IPS DF 6.9 (cell line): ENCODE measurements at regions not wholly inside any gene's neighbourhood (a gene's known extent, or its start where the extent isn't known, plus 50 kb on each side); places are given as distances from the start of the nearest gene placed in this dataset.

Experiments used
- DNase-seq: peaks from one replicate; pipeline ENCODE4 v3.0.0-alpha.2; 2013; ENCODE audit warnings: low read depth, low spot score
- H3K27ac ChIP-seq: one replicate; pipeline ENCODE4 v1.5.1; 2013; ENCODE audit warnings: low read length, control low read depth
- H3K27me3 ChIP-seq: 2 replicates; pipeline ENCODE4 v1.6.1; 2013; ENCODE audit warnings: mild to moderate bottlenecking, low read length; ENCODE audit not compliant: control insufficient read depth, insufficient read depth
- H3K36me3 ChIP-seq: 2 replicates; pipeline ENCODE4 v1.6.1; 2013; ENCODE audit warnings: low read length; ENCODE audit not compliant: control insufficient read depth, insufficient read depth
- H3K4me1 ChIP-seq: 2 replicates; pipeline ENCODE4 v1.6.1; 2013; ENCODE audit warnings: low read length; ENCODE audit not compliant: control insufficient read depth, insufficient read depth
- H3K4me3 ChIP-seq: 2 replicates; pipeline ENCODE4 v1.5.1; 2013; ENCODE audit warnings: mild to moderate bottlenecking, low read length
- H3K9me3 ChIP-seq: 2 replicates; pipeline ENCODE4 v1.6.1; 2013; ENCODE audit warnings: low read length, inconsistent platforms; ENCODE audit not compliant: control insufficient read depth, insufficient read depth
- WGBS: extraction: QIAGEN DNeasy Blood & Tissue Kit; methylation state at CpG from one replicate; pipeline ENCODE4 v1.1.7; 2013; ENCODE audit warnings: mixed read lengths, missing lambda C conversion rate; ENCODE audit not compliant: insufficient read length, insufficient coverage; 5-methylcytosine and 5-hydroxymethylcytosine counted together

DNA sequence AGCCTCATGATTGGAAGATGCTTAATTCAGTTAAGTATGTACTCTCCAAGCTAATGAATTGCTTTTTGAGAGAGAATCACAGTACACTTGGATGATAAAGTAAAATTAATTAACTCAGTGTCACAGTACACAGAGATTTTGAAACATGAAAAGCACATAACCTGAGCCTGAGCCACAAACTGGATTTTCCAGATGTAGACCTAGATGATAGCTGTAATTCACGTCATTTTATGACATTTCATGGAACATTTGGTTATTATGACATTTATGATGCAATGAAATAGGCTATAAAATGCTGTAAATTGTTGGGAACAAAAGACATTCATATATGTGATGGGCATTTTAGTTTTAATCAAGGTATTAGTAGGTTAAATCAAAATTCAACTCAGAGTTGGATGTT is 983.7 kb downstream of the STPG2 start:
- Histone ChIP-seq H3K4me1 (no peaks in the 10 kb centered on the region), H3K27ac (no peak overlapping the region), H3K4me3 (no peak overlapping the region), H3K9me3 (no peaks in the 10 kb centered on the region), H3K36me3 (no peaks in the 10 kb centered on the region), H3K27me3 (no peaks in the 10 kb centered on the region)
- no CpG with 5 or more reads among the region's 1 CpG for WGBS
- DNase-seq = no peak

GRCh38 chr4:97185233-97185632 is 958.0 kb downstream of the STPG2 start:
- no peaks in the 10 kb centered on the region for H3K36me3 ChIP-seq
- no peaks in the 10 kb centered on the region for H3K4me1 ChIP-seq
- no peak overlapping the region for H3K27ac ChIP-seq
- DNase-seq = no peak
- H3K4me3 ChIP-seq = no peak overlapping the region
- H3K9me3 ChIP-seq = no peaks in the 10 kb centered on the region
- no peaks in the 10 kb centered on the region for H3K27me3 ChIP-seq

DNA sequence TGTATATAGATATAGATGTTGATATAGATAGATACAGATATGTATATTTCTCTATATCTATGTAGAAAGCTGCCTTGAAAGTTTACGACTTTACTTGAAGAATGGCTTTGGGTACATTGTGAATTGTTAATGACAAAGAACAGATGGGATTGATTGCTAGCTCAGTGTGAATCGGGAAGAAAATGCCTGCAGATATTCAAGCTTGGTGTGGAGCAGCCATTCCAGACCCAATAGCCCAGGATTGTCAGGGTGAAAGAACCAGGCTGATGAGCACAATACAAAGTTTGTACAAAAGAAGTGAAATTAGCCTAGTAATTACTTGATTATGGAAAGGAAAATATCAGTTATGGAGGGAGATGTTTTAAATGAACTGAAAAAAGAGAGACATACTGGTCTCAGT is 946.2 kb downstream of the STPG2 start:
- H3K9me3 ChIP-seq = no peaks in the 10 kb centered on the region
- H3K27me3 ChIP-seq = no peaks in the 10 kb centered on the region
- no peak overlapping the region for H3K4me3 ChIP-seq
- DNase-seq = no peak
- no peak overlapping the region for H3K27ac ChIP-seq
- H3K36me3 ChIP-seq = no peaks in the 10 kb centered on the region
- no peaks in the 10 kb centered on the region; the same call in 1 of the 2 replicates for H3K4me1 ChIP-seq
- WGBS = no CpG with 5 or more reads among the region's 2 CpGs

DNA sequence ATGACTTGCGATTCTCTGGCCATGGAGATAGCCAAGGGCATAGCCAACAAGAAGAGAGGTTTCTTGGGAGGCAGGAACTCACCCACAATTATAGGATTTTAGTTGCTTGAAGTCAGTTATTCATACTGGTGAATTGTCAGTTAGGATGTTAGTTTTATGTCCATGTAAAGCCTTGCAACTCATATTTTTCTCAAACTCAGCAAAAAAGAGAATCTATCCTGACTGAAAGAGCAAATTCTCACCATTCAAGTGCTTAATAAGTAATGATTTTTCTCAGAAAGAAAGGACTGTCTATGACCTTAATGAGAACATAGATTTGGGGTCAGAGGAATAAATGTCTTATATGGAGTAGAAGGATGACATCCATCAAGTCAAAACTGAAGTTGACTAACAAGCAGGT is 934.5 kb downstream of the STPG2 start:
- Histone ChIP-seq H3K36me3 (no peaks in the 10 kb centered on the region), H3K27me3 (no peaks in the 10 kb centered on the region), H3K27ac (no peak overlapping the region), H3K9me3 (no peaks in the 10 kb centered on the region), H3K4me3 (no peak overlapping the region), H3K4me1 (no peaks in the 10 kb centered on the region; the same call in 1 of the 2 replicates)
- no peak for DNase-seq
- no CpG with 5 or more reads among the region's 1 CpG for WGBS

- Histone ChIP-seq H3K4me1 (no peaks in the 10 kb centered on the region), H3K27ac (no peak overlapping the region), H3K9me3 (no peaks in the 10 kb centered on the region), H3K36me3 (no peaks in the 10 kb centered on the region), H3K4me3 (no peak overlapping the region), H3K27me3 (no peaks in the 10 kb centered on the region)
- no CpG with 5 or more reads among the region's 5 CpGs for WGBS
- DNase-seq = no peak
These were observed 927.8 kb downstream of the STPG2 start for GRCh38 chr4:97215409-97215941.

GRCh38 chr4:97216046-97216445 is 927.2 kb downstream of the STPG2 start:
- Histone ChIP-seq H3K9me3 (no peaks in the 10 kb centered on the region), H3K27me3 (no peaks in the 10 kb centered on the region), H3K27ac (no peak overlapping the region), H3K4me1 (no peaks in the 10 kb centered on the region), H3K36me3 (no peaks in the 10 kb centered on the region), H3K4me3 (no peak overlapping the region)
- WGBS = 100% methylated on average over 1 of the region's 4 CpGs
- no peak for DNase-seq

- no peak overlapping the region for H3K27ac ChIP-seq
- peak; percentile 16 for DNase-seq
- H3K27me3 ChIP-seq = no peaks in the 10 kb centered on the region
- H3K4me3 ChIP-seq = no peak overlapping the region
- H3K9me3 ChIP-seq = no peaks in the 10 kb centered on the region
- no peaks in the 10 kb centered on the region for H3K4me1 ChIP-seq
- WGBS = no CpG with 5 or more reads among the region's 3 CpGs
- no peaks in the 10 kb centered on the region for H3K36me3 ChIP-seq
These were observed 907.8 kb downstream of the STPG2 start for GRCh38 chr4:97235521-97235920.

DNA sequence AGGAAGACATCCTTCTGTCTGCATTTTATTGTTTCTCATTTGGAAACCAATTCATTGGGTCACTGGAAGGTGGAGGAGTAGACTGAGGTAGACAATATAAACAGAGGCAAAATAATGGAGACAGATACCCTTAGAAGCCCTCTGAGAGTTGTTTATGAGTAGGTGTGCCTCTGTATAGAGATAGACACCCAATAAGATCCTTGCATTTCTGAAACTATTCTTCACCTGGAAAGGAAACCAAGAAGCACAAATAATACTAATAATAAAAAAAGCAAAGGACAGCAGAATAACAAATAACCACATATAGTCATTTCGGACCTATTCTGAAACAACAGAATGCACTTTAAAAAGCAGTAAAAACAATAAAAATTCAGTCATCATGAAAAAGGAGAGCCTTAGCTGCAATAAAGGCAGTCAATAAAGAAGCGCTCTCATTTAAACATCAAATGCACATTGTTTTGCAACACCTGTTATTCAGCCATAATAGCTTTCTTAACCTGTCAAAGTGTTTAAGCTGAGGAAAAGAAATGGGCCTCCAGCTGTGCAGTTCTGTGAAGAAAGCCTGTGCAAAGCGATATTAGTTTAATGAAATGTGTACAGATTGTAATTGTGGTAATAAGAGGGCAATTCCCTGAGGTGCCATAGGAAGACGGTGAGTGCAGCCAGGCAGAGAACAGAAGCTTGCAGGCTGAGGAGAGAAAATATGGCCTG is 904.2 kb downstream of the STPG2 start:
- H3K27ac ChIP-seq = no peak overlapping the region
- no peak overlapping the region for H3K4me3 ChIP-seq
- no peaks in the 10 kb centered on the region for H3K9me3 ChIP-seq
- DNase-seq = no peak
- WGBS = no CpG with 5 or more reads among the region's 4 CpGs
- H3K36me3 ChIP-seq = no peaks in the 10 kb centered on the region
- no peaks in the 10 kb centered on the region for H3K4me1 ChIP-seq
- no peaks in the 10 kb centered on the region for H3K27me3 ChIP-seq

DNA sequence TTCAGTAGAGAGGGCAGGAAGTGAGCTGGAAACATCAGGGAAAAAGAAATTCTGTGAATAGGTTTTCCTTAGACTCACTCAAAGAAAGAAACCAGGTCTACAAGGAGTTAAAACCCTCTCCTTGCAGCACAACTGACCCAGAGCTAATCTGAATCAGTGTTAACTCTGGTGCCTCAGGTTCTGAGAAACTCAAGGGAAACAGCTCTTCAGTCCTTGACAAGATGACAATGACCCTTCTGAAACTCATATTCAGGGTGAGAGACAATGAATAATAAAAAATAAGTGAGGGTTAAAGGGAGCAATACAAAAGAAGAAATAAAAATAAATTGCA is 903.6 kb downstream of the STPG2 start:
- H3K4me3 ChIP-seq = no peak overlapping the region
- H3K4me1 ChIP-seq = no peaks in the 10 kb centered on the region
- no peaks in the 10 kb centered on the region for H3K36me3 ChIP-seq
- no peak overlapping the region for H3K27ac ChIP-seq
- H3K9me3 ChIP-seq = no peaks in the 10 kb centered on the region
- DNase-seq = no peak
- no peaks in the 10 kb centered on the region for H3K27me3 ChIP-seq

- no peak overlapping the region for H3K4me3 ChIP-seq
- no peaks in the 10 kb centered on the region for H3K9me3 ChIP-seq
- H3K27ac ChIP-seq = no peak overlapping the region
- no peaks in the 10 kb centered on the region for H3K36me3 ChIP-seq
- H3K27me3 ChIP-seq = no peaks in the 10 kb centered on the region
- DNase-seq = no peak
- no peaks in the 10 kb centered on the region for H3K4me1 ChIP-seq
- no CpG with 5 or more reads among the region's 1 CpG for WGBS
These were observed 890.6 kb downstream of the STPG2 start for GRCh38 chr4:97252615-97253154.

GRCh38 chr4:97262769-97263168 is 880.5 kb downstream of the STPG2 start:
- Histone ChIP-seq H3K9me3 (no peaks in the 10 kb centered on the region), H3K27ac (no peak overlapping the region), H3K4me1 (no peaks in the 10 kb centered on the region), H3K4me3 (no peak overlapping the region), H3K27me3 (no peaks in the 10 kb centered on the region), H3K36me3 (no peaks in the 10 kb centered on the region)
- WGBS = no CpG with 5 or more reads among the region's 6 CpGs
- DNase-seq = no peak
